Loucy (cell line): ENCODE measurements at regions not wholly inside any gene's neighbourhood (a gene's known extent, or its start where the extent isn't known, plus 50 kb on each side); places are given as distances from the start of the nearest gene placed in this dataset.

Source experiments
- H2AFZ ChIP-seq: fragments of 200-600 bp; sonication (generic); 2 replicates; pipeline ENCODE4 v1.6.0; 2016; ENCODE audit warnings: antibody characterized with exemption, mild to moderate bottlenecking, low read length, moderate library complexity
- H3F3A ChIP-seq: fragments of 200-600 bp; 2 replicates; pipeline ENCODE4 v1.6.0; 2016; ENCODE audit warnings: antibody characterized with exemption, low read depth, mild to moderate bottlenecking
- H3K27me3 ChIP-seq: fragments of 200-600 bp; sonication (generic); 2 replicates; pipeline ENCODE4 v1.6.1; 2014; ENCODE audit warnings: low read length, mild to moderate bottlenecking; ENCODE audit not compliant: insufficient read depth, poor library complexity, severe bottlenecking
- H3K36me3 ChIP-seq: fragments of 200-600 bp; sonication (generic); 2 replicates; pipeline ENCODE4 v1.6.1; 2016; ENCODE audit warnings: low read length; ENCODE audit not compliant: insufficient read depth
- H3K4me1 ChIP-seq: fragments of 200-600 bp; sonication (generic); 2 replicates; pipeline ENCODE4 v1.5.1; 2014; ENCODE audit warnings: low read length, mild to moderate bottlenecking; ENCODE audit not compliant: insufficient read depth, poor library complexity, severe bottlenecking
- H3K4me2 ChIP-seq: fragments of 200-600 bp; sonication (generic); 2 replicates; pipeline ENCODE4 v1.6.0; 2014; ENCODE audit warnings: antibody characterized with exemption, low read length, low read depth, mild to moderate bottlenecking; ENCODE audit not compliant: poor library complexity, severe bottlenecking
- H3K4me3 ChIP-seq: fragments of 200-600 bp; sonication (generic); 2 replicates; pipeline ENCODE4 v1.5.1; 2014; ENCODE audit warnings: low read length, mild to moderate bottlenecking, mixed read lengths; ENCODE audit not compliant: poor library complexity, severe bottlenecking
- H3K79me2 ChIP-seq: fragments of 200-600 bp; sonication (generic); 2 replicates; pipeline ENCODE4 v1.6.1; 2014; ENCODE audit warnings: low read length; ENCODE audit not compliant: insufficient read depth
- H3K9ac ChIP-seq: fragments of 200-600 bp; sonication (generic); 2 replicates; pipeline ENCODE4 v1.6.0; 2014; ENCODE audit warnings: mild to moderate bottlenecking, low read depth, low read length, moderate library complexity; ENCODE audit not compliant: poor library complexity, severe bottlenecking
- H3K9me2 ChIP-seq: fragments of 200-600 bp; sonication (generic); replicated peaks from 2 replicates; pipeline ENCODE4 v1.6.1; 2016; ENCODE audit warnings: low read depth, low read length, mixed read lengths
- H3K9me3 ChIP-seq: fragments of 200-600 bp; sonication (generic); 2 replicates; pipeline ENCODE4 v1.6.1; 2014; ENCODE audit warnings: mild to moderate bottlenecking, antibody characterized with exemption, low read length, low read depth; ENCODE audit not compliant: insufficient read depth
- H4K20me1 ChIP-seq: fragments of 200-600 bp; sonication (generic); 2 replicates; pipeline ENCODE4 v1.6.0; 2014; ENCODE audit warnings: antibody characterized with exemption, low read length, mild to moderate bottlenecking; ENCODE audit not compliant: insufficient read depth, poor library complexity, severe bottlenecking
- EZH2phosphoT487 ChIP-seq: fragments of 200-600 bp; IDR thresholded peaks from 2 replicates; pipeline ENCODE4 v1.6.1; 2018; ENCODE audit warnings: antibody characterized with exemption, mild to moderate bottlenecking, moderate library complexity, borderline replicate concordance
- TF ChIP-seq, protein P1 (sequence below): fragments of 200-600 bp; sonication (generic); conservative IDR thresholded peaks from 2 replicates; pipeline ENCODE4 v1.5.1; 2014; ENCODE audit warnings: mild to moderate bottlenecking, antibody characterized with exemption, low read length

GRCh38 chr9:91023741-91024140 is 222.1 kb downstream of the SYK start:
- H3K4me1 ChIP-seq = no peaks in the 10 kb centered on the region
- H3F3A ChIP-seq = no peaks in the 10 kb centered on the region
- H3K4me3 ChIP-seq = no peak overlapping the region
- H3K27me3 ChIP-seq = no peaks in the 10 kb centered on the region
- no peaks in the 10 kb centered on the region for H3K36me3 ChIP-seq
- H2AFZ ChIP-seq = no peak overlapping the region
- TF ChIP-seq EZH2phosphoT487 = no peak
- TF ChIP-seq, protein P1, sequence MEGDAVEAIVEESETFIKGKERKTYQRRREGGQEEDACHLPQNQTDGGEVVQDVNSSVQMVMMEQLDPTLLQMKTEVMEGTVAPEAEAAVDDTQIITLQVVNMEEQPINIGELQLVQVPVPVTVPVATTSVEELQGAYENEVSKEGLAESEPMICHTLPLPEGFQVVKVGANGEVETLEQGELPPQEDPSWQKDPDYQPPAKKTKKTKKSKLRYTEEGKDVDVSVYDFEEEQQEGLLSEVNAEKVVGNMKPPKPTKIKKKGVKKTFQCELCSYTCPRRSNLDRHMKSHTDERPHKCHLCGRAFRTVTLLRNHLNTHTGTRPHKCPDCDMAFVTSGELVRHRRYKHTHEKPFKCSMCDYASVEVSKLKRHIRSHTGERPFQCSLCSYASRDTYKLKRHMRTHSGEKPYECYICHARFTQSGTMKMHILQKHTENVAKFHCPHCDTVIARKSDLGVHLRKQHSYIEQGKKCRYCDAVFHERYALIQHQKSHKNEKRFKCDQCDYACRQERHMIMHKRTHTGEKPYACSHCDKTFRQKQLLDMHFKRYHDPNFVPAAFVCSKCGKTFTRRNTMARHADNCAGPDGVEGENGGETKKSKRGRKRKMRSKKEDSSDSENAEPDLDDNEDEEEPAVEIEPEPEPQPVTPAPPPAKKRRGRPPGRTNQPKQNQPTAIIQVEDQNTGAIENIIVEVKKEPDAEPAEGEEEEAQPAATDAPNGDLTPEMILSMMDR = no peak
- H3K9me3 ChIP-seq = no peaks in the 10 kb centered on the region
- H3K9me2 ChIP-seq = no peaks in the 10 kb centered on the region
- no peak overlapping the region for H3K9ac ChIP-seq
- no peaks in the 10 kb centered on the region for H4K20me1 ChIP-seq
- no peaks in the 10 kb centered on the region for H3K79me2 ChIP-seq
- H3K4me2 ChIP-seq = no peak overlapping the region

- Histone ChIP-seq H3K27me3 (no peaks in the 10 kb centered on the region), H3K79me2 (no peaks in the 10 kb centered on the region), H3K4me3 (no peak overlapping the region), H3K36me3 (no peaks in the 10 kb centered on the region), H3K9me3 (no peaks in the 10 kb centered on the region), H3K4me2 (no peak overlapping the region), H3K4me1 (no peaks in the 10 kb centered on the region), H3K9me2 (no peaks in the 10 kb centered on the region), H3K9ac (no peak overlapping the region), H2AFZ (no peak overlapping the region), H4K20me1 (no peaks in the 10 kb centered on the region), H3F3A (no peaks in the 10 kb centered on the region)
- TF ChIP-seq EZH2phosphoT487 = no peak
- TF ChIP-seq, protein P1 = no peak
These were observed 223.2 kb downstream of the SYK start for GRCh38 chr9:91024841-91025240.

DNA sequence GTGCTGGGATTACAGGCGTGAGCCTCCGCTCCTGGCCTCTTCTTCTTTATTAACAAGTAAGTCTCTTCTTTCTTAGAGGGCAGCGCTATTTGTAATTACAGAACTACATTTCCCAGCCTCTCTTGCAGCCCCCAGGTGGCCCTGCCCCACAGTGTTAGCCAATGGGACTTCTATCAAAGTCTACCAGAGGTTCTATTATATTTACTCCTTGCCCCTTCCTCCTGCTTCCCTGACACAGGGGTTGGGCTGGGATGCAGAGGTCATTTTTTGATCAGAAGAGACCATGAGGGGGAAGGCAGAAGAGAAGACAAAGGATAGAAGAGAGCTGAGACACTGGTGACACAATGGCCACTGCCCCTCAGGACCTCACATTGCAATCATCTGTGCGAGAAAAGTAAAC is 224.2 kb downstream of the SYK start:
- no peaks in the 10 kb centered on the region for H3K79me2 ChIP-seq
- H4K20me1 ChIP-seq = no peaks in the 10 kb centered on the region
- H3K36me3 ChIP-seq = no peaks in the 10 kb centered on the region
- no peaks in the 10 kb centered on the region for H3K9me3 ChIP-seq
- H3K9me2 ChIP-seq = no peaks in the 10 kb centered on the region
- H3F3A ChIP-seq = no peaks in the 10 kb centered on the region
- TF ChIP-seq EZH2phosphoT487 = no peak
- no peak overlapping the region for H2AFZ ChIP-seq
- H3K27me3 ChIP-seq = no peaks in the 10 kb centered on the region
- no peak overlapping the region for H3K4me3 ChIP-seq
- no peak overlapping the region for H3K4me2 ChIP-seq
- no peak overlapping the region for H3K9ac ChIP-seq
- no peaks in the 10 kb centered on the region for H3K4me1 ChIP-seq

DNA sequence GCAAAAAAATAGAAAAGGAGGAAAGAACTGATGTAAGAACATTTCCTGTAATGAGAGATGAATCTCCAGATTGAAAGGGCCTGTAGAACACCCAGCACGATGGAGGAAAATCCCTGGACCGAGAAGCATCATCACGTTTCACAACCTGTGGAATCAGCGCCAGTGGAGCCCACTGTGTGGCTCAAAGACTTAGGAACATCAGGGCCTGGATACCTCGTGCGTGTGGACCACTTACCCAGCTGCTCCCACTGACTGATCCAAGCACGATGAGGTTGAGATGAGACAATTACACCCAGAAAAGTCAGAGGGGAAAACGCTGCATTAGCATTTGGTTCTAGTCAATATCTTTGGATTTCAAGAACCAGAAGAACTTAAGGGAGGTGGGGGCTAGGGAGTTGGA is 224.6 kb downstream of the SYK start:
- Histone ChIP-seq H3K9me2 (no peaks in the 10 kb centered on the region), H3K4me3 (no peak overlapping the region), H3K36me3 (no peaks in the 10 kb centered on the region), H2AFZ (no peak overlapping the region), H3F3A (no peaks in the 10 kb centered on the region), H3K4me1 (no peaks in the 10 kb centered on the region), H4K20me1 (no peaks in the 10 kb centered on the region), H3K4me2 (no peak overlapping the region), H3K9me3 (no peaks in the 10 kb centered on the region), H3K27me3 (no peaks in the 10 kb centered on the region), H3K9ac (no peak overlapping the region), H3K79me2 (no peaks in the 10 kb centered on the region)
- TF ChIP-seq, protein P1 = no peak
- TF ChIP-seq EZH2phosphoT487 = no peak
